GM18517 (cell line): ENCODE measurements at regions not wholly inside any gene's neighbourhood (a gene's known extent, or its start where the extent isn't known, plus 50 kb on each side); places are given as distances from the start of the nearest gene placed in this dataset.

Experiments used
- ATAC-seq: cut with Tn5 transposase; IDR thresholded peaks from one replicate; pipeline ENCODE4 v1.9.1; 2021; ENCODE audit warnings: mild to moderate bottlenecking, moderate library complexity; ENCODE audit not compliant: unreplicated experiment

DNA sequence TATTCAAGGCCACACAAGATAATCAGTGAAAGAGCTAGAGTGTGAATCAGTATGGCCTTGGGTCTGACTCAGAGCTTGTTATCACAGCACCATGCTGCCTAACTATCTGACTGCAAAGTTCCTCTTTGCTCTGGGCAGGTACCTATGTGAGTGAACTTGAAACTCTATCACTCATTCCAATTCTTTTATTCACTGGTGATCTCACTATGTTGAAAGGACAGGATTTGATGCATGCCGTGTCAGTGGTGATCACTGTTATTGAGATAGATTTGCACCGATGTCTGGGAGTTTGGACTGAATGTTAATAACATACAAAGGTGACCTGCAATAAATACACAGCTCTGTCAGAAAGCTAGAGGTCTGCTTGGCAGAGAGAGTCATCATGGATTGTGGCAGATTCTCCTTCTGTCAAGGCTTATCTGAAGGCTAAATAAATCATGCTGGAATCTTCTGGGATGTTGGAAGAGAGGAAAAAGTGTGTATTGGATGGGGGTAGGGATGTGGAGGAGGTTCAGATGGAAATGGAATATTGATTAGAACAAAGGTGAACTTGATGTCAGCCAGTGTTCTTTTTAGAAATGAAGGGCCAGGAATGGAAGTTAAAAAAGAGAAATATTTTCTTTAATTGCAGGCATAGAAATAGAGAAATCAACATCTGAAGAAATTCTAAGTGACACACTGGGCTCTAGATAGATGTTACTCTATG is 91.8 kb upstream of the TNC start:
- ATAC-seq, result peak; percentile 42

DNA sequence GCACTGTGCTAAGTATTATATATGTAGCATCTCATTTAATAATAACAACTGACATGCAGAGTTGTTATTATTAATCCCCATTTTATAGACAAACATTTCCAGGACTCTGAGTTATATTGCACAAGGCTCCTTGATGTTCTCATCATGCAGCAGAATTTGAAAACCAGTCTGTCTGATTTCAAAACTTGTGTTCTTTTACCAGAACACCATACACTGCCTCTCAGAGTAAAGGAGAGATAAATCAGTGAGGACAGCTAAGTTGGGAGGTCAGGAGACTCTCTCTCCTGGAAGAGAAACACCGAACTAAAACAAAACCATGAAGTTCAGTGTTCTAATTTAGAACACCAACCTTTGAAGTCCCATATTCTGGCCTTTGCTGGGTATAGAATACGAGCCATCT is 92.7 kb upstream of the TNC start:
- ATAC-seq, result no peak

DNA sequence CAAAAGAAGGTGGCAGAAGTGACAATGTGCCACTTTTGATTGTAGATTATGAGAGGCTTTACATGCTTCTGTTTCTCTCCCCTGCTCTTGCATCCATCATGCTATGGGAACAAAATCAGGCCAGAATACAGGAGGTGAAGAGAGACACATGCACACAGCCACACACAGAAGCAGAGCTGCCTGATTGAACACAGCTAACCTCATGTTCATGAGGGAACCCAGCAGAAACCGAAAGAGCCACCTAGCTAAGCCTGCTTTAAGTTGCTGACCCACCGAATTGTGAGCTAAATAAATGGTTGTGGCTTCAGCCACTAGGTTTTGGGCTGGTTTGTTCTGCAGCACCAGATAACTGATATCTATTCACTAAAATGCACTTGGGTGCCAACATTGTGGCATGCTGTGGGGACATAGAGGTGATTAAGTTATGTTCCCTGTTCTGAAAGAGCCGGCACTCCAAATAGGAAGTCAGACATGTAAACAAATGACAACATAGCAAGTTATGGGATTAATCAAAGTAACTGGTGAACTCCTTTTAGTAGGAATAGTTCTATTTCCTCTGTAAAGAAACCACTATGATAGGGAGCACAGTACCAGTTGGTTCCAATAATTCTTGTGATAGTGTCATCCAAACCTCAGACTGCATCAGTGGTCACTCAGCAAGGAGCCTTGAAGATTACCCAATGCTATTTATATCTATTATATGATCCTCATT is 93.6 kb upstream of the TNC start:
- peak; percentile 58 for ATAC-seq

DNA sequence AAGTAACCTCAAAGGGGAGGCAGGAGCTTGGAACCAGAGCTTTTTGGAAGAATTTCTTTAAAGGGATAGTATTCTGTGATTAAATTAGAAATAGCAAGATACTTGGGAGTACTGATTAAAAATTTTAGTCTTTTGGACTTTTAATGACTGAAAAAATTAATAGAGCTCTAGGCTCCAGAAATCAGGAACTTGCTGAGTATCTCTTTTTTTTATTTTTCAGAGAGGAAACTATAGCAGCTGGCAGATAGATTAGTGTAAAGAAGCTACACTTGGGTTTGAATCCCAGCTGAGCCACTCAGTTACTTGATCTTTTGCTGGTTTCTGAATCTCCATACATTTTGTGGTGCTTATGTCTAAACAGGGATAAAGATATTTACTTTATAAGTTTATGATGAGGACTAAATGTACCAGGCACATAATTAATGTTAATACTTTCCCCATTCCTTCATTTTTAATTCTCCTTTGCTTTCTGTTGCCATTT is 94.2 kb upstream of the TNC start:
- no peak for ATAC-seq

DNA sequence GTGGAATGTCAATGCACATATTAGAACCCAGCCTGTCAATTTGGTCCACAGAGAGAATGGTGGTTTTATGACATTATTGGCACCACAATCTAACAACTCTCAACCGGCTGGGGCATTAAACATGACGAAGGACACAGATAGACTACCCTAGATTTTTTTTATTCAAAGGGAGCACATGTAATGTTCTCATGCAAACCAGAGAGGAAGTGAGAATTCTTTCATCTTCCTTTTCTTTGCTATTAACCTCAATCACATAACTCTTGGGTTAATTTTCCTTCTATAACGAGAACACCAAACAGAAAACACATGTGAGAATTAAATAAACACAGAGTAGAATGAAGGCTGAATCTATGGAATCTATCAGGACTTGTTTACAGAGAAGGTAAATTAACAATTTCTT is 94.9 kb upstream of the TNC start:
- no peak for ATAC-seq

DNA sequence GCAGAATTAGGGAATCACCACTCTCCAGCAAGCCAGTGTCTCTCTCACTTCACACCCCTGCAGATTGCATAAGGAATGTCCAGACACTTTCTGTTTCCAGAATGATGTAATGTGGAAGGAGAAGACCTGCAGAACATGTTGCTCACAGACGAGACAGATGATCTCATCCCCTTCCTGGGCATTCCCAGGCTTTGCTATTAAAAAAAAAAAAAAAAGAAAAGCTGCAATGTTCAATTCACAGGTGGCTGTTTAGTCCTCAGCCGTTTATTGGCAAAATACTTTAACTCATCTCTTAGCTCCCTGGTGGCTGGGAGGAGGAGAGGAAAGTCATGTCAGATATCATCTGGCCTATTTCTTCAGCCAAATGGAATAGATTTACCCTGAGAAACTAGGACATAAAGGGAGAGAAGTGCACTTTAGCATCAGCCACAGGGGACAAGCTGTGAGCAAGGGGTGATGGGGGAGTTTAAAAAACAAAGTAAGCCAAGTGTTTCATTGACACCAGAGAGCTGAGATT is 95.9 kb upstream of the TNC start:
- ATAC-seq, result no peak

DNA sequence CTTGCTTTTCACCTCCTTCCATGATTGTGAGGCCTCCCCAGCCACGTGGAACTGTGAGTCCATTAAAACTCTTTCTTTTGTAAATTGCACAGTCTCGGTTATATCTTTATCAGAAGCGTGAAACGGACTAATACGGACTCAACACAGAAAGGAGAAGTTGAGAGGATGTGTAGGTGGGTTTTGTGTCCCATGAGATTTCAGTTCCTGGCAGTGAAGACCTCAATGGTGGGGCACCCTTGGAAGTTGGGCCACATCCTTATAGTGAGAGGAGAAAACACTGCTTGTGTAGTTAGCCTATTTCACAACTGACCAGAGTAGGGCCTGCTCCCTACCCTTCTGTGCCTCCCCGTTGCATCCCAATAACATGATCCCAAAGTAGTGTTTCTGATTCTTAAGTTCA is 98.9 kb upstream of the TNC start:
- ATAC-seq, result no peak

DNA sequence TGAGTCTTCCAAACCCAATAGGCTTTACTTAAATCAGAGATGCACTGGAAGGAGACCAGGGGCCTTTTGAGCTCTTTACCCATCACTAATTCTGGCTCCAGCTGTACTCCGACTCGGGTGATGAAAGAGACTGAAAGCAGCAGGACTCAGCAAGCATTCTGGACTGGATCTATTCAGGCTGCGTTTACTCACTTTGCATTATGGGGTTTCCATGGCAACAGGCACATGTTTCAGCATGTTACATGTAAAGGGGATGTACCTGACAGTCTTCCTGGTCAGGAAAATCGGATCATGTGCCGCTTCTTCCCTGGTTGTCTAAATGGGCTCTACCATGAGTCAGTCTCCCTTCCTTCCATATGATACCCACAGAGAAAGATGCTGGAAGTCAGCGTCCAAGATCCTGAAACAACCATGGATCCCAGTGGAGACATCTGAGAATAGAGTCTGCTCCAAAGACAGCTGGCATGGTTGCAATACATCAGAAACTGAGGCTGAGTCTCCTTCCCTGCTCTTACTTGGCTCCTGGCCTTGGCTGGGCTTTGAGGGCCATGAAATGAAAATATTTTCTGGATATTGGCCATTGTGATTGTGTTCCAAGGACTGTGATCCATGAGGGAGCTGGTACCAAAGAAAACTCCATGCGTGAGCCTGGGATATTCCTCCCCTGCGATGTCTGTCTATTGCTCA is 102.5 kb upstream of the TNC start:
- ATAC-seq, result no peak

DNA sequence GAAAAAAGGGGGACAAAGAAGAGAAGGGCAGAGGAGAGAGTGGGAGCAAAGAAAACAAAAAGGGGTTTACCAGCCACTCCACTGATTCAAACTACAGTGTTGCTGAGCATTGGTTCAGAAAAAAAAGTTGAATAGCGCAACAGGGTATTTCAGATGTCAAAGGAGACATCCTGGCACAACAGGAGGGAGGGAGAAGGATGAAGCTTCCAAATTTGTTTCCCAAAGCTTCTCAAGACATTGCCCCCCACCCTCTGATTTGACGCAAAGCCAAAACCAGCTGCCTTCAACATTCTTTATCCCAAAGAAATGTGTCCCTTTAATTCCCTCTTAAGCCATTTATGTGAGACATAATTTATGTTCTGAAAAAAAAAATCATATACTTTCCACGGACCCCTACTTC is 105.5 kb upstream of the TNC start:
- no peak for ATAC-seq

DNA sequence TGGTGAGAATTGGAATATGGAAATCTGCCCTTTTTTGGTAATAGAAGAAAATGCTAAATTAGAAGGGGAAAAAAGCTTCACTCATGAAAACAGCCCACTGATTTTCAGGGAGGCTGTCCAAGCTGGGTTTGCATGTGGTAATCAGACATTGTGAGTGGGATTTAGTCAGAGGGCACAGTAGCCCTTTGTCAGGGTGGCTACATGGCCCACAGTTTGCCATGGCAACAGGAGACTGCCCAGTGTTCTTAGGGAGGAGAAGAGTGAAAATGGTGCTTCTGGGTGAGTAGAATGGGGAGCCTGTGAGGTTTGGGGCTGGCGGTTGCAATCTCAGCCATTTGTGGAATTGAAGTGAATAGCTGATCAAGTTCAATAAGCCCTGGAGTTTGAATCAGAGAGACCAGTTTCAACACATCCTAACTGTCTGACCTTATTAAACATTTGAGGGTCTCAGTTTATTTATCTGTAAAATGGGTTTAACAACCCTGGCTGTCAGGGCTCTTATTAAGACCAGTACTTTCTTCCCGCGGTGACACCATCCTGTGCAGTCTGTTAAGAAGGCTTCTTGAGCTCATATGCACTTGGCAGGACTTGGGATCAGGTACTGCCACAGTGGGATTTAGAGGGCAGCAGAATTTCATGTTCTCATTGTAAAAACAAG is 107.6 kb upstream of the TNC start:
- ATAC-seq, result no peak

DNA sequence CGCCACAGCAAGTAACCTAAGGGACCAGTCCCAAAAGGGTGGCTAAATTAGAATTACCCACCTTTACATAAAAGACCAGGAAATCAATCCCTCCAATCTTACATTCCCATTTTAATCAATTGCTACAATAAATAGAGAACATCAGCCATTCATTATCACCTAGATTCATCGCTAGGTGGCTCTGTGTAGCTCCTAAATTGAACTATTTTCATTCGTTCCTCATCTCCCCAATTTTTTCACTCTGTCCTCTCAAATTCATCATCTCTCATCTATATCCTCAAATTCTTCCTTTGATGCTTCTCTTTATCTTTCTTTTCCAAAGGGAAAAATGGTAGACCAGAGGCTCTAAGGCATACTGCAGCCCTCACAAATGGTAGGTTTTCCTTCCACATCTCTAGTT is 108.2 kb upstream of the TNC start:
- no peak for ATAC-seq

DNA sequence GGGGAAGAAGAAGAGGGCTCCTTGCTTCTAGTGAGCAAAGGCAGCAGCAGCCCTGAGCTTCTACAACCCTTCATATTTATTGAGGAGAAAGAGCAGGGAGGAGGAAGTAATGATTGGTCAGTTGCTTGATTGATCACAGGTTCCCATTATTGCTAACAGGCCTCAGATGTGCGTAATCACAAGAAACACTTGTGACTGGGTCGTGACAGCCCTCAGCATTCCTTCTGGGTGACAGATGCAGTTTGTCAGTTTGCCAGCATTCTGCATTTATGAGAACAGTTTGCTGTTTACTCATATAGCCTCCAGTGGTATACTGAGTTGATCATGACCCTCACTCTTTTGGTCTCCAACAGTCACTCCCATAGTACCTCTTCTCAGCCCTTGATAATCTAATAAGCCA is 111.5 kb upstream of the TNC start:
- no peak for ATAC-seq

DNA sequence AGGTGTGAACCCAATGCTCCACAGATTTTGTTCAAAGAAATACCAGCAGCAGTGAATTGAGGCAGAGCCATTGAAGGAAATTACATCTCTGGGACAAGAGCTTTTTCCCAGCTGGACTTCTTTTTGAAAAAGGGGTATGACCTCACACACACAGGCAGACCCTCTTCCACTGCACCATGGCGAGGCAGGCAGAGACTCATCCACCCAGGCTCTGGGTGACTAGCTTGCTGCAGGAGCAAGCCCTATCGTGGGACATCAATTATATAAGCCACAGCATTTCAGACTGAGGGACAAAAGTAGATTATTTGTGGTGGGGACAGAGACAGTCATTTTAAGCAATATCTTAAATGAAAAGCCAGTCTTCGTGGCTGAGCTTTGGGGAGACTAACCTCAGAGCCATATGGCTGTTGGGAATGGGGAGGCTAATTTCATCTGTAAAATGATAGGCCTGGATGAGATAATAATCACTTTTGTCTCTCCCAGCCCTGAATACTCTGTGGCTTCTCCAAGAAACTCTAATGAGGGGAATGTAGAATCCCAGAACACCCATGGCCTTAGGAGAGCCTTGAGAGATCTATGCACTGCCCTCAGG is 113.1 kb upstream of the TNC start:
- no peak for ATAC-seq

DNA sequence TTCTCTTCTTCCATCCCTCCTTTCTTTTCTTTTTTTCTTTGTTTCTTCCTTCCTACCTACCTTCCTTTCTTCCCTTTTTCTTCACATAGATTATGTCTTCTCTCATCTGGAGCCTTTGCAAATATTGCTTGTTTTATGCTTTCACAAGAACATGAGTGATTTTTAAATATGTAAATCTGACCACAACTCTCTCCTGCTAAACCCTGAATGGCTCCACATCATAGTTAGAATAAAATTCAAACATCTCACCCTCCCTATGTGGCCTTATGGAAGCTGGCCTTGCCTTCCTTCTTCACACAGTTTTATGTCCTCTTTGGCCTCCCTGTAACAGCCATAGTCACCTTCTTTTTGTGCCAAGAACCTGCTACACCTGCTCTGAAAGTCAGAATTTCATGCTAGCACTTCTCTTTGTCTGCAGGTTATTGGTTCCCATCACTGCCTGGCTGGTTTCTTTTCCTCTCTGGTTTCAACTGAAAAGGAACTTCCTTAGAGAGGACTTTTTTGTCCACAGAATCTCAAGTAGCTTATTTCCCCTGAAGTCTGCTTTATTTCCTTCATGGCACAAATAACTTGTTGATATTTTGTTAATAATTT is 114.3 kb upstream of the TNC start:
- ATAC-seq, result no peak

DNA sequence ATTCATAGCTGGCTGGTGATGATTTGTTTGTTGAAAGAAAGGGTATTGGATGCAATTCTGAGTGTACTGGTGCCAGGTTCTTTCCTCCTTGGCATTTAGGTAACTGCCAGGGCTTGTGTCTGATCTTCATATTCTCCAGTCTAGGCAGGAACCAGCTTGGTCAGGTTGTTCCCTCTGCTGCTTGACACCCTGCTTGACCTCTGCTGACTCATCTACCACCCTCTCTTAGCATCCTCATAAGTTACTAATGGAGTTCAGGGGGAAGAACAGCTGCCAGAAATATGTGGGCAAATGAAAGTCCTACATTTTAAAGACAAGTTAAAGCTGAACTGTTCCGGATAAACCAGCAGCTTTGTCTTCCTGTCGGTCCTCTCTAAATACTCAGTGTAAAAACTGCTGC is 116.1 kb upstream of the TNC start:
- no peak for ATAC-seq

DNA sequence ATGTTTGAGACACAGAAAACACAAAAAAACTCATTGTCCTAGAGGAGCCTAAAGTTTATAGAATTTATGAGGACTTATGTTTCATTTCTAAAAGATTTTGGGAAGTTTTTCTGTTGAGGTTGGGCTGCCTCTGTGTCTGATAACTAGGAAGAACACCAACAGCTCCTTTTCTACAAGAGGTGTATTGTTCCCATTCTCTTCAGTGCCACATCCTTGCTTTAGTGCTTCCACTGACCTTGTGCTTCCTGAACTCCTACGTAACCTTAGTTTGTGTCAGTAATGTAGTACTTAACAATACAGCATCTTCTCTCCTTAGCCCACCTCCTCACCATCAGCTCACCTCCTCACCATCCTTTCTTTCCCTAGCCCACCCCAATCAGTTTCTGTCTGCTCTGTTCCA is 117.3 kb upstream of the TNC start:
- no peak for ATAC-seq

DNA sequence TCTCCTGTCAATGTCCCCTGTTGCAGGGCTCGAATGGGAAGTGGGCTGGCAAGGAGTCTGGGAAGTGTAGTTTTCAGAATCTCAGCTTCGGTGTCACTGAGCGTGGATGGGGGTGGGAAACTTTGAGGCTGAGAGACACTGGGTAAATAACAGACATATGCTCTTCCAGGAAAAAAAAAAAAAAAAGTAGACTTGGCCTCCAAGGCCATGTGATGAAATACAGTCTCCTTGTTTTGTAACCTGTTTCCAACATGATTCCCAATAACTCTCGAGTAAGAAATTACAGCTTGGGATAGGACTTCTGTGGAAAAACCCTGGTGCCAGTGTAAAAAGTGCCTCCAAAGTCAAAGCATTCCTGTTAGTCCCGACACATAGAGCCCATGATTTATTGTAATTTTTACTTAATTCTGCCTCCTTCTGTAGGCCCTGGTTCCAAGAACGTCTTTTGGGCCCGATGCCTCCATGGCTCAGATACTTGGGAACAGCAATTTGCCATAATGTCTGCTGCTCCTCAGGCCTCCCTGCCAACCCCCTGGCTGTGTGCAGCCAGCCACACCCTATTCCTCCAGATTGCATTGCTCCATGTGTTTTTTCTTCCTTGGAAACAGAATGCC is 119.5 kb upstream of the TNC start:
- no peak for ATAC-seq

DNA sequence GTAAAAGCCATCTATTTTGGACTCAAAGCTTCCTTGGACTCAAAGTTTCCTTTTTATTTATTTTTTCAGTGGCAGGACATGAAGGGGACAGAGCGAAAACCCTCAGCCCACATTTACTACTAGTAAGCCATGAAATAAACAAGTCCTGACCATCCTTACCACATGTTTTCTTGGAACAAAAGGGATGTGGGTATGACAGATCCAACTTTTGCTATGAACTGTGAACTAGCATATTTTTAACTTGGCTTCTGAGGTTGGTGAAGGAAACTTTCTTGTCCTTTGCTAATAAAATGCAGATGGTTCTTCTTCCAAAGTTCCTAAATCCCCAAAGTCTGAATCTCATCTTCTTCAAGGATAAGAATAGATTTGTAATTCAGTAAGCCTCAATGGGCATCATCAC is 122.7 kb upstream of the TNC start:
- no peak for ATAC-seq

DNA sequence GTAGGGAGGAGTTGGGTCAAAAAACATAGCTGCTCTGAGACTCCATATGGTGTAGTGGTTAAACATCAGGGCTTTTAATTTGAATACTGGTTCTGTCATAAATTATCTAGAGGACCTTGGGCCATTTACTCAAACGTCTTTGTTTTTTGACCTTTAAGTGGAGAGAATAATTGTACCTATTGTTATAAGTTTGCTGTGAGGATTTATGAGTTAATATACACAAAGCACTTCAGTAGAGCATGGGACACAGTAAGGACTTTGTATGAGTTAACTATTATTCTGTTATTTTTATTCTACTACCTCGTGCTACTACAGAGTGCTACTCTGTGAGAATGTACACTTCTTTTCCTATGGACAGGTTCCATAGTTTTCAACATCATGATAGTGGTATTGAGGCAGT is 123.7 kb upstream of the TNC start:
- no peak for ATAC-seq

DNA sequence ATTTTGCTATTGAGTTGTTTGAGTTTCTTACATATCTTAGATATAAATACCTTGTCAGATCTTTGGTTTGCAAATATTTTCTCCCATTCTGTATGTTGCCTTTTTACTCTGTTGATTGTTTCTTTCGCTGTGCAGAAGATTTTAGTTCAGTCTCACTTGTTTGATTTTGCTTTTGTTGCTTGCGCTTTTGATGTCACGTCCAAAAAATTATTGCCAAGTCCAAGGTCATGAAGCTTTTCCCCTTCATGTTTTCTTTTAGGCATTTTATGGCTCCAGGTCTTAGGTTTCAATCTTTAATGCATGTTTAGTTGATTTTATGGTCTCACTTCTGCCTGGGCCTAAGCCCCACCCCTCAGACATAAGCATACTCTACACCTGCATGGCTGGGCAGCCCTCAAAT is 131.5 kb upstream of the TNC start:
- ATAC-seq, result no peak
